Hematopoietic multipotent progenitor cell treated with erythropoietin and hydrocortisone succinate and interleukin-3 and kit ligand, for 4 days (in vitro differentiated cells): ENCODE measurements at regions not wholly inside any gene's neighbourhood (a gene's known extent, or its start where the extent isn't known, plus 50 kb on each side); places are given as distances from the start of the nearest gene placed in this dataset.
"Not testable (repeated sequence)": the region's sequence is repeated elsewhere in the genome, so short reads cannot be mapped to it uniquely, and the experiment has no call there.

Source experiments
- DNase-seq: peaks from one replicate; pipeline ENCODE4 v3.0.0-alpha.2; 2015

DNA sequence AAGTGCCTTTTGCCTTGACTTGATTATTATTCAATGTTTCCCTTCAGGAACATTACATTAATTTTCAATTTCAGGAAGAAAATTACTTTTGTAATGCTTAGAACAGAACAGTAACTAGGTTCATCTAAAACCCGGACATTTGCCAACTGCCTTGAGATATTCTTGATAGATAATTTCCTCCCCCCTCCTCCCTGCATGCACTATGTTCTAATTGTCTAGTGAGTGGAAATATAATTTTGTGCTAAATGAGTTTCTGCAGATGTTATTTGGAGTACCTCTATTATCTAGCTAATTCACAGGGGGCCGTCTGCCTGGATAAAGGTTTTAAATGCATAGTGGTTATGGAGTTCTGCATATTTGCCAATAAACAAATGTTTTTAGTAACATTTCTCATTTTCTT, 200.3 kb upstream of the SLC39A10 start:
- DNase-seq = no peak

GRCh38 chr2:195451160-195451559, 205.9 kb upstream of the SLC39A10 start:
- no peak for DNase-seq

- DNase-seq = no peak
Observed at GRCh38 chr2:195450552-195451113, 206.4 kb upstream of the SLC39A10 start.

GRCh38 chr2:195447323-195447975, 209.6 kb upstream of the SLC39A10 start:
- no peak for DNase-seq

GRCh38 chr2:195445639-195446038, 211.4 kb upstream of the SLC39A10 start:
- DNase-seq = no peak

DNA sequence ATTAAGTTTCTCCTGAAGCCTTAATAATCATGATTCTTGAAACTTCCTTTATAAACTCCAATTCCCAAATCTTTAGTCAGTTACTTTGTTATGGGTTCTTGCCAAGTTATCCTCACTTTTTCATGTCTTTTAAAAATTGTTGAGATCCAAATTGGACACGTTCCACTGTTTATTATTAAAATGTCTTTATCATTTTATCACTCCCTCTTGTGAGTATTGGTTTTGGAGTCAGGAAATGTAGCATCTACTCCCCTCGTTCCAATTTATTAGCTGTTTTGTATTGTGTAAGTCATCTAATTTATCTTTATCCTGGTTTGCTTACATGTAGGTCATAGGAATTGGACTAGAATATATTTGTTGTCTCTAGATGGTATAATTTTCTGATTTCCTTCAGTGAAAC, 213.1 kb upstream of the SLC39A10 start:
- no peak for DNase-seq

DNA sequence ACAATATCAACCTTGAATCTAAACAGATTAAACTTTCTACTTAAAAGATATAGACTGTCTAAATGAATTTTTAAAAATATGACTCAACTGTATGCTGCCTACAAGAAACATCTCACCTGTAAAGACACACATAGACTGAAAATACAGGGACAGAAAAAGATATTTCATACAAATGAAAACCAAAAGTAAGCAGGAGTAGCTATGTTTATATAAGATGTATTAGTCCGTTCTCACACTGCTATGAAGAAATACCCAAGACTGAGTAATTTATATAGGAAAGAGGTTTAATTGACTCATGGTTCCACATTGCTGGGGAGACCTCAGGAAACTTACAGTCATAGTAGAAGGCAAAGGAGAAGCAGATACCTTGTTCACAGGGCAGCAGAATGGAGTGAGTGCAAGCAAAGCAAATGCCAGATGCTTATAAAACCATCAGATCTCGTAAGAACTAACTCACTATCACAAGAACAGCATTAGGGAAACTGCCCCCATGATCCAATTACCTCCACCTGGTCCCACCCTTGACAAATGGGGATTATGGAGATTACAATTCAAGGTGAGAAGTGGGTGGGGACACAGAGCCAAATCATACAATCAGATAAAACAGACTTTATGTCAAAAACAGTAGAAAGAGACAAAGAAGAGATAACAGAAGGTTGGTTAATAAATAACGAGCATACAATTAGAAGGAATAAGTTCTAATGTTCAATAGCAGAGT, 214.4 kb upstream of the SLC39A10 start:
- DNase-seq = no peak

- DNase-seq = no peak
Observed at GRCh38 chr2:195438692-195439091, 218.3 kb upstream of the SLC39A10 start.

- DNase-seq = no peak
Observed at GRCh38 chr2:195437521-195437920, 219.5 kb upstream of the SLC39A10 start.

DNA sequence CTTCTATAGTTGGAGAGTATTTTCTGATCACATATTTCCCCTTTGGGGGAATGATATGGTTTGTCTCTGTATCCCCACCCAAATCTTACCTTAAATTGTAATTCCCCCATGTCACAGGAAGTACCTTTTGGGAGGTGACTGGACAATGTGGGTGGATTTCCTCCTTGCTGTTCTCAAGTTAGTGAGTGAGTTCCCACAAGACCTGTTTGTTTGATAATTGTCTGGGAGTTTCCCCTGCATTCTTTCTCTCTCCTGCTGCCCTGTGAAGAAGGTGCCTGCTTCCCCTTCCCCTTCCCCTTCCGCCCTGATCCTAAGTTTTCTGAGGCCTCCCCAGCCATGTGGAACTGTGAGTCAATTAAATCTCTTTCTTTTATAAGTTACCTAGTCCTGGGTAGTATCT, 222.7 kb upstream of the SLC39A10 start:
- no peak for DNase-seq

DNA sequence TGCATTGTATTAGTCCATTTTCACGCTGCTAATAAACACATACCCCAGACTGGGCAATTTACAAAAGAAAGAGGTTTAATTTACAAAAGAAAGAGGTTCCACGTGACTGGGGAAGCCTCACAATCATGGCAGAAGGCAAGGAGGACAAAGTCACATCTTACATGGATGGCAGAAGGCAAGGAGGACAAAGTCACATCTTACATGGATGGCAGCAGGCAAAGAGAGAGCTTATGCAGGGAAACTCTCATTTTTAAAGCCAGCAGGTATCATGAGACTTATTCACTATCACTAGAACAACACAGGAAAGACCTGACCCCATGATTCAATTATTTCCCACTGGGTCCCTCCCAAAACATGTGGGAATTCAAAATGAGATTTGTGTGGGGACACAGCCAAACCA, 223.3 kb upstream of the SLC39A10 start:
- not testable (repeated sequence) for DNase-seq

GRCh38 chr2:195428673-195429072, 228.4 kb upstream of the SLC39A10 start:
- DNase-seq = peak; percentile 33

GRCh38 chr2:195425328-195425727, 231.7 kb upstream of the SLC39A10 start:
- no peak for DNase-seq

- DNase-seq = no peak
Observed at GRCh38 chr2:195419033-195419432, 238.0 kb upstream of the SLC39A10 start.

GRCh38 chr2:195414537-195415100, 242.4 kb upstream of the SLC39A10 start:
- DNase-seq = no peak

- no peak for DNase-seq
Observed at GRCh38 chr2:195413944-195414343, 243.1 kb upstream of the SLC39A10 start.

DNA sequence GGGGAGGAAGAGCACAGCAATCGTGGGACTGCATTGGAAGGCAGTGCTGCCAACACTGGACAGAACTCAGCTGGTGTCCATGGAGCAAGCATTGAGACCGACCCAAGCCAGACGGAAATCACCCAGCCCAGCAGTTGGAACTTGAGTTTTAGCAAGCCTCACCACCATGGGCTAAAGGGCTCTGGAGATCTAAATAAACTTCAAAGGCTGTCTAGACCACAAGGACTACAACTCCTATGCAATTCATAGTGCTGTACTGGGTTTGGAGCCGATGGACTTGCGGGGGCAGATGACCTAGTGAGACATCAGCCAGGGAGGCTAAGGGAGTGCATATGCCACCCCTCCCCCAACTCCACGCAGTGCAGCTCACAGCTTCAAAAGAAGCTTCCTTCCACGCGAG, 243.6 kb upstream of the SLC39A10 start:
- DNase-seq = no peak

DNA sequence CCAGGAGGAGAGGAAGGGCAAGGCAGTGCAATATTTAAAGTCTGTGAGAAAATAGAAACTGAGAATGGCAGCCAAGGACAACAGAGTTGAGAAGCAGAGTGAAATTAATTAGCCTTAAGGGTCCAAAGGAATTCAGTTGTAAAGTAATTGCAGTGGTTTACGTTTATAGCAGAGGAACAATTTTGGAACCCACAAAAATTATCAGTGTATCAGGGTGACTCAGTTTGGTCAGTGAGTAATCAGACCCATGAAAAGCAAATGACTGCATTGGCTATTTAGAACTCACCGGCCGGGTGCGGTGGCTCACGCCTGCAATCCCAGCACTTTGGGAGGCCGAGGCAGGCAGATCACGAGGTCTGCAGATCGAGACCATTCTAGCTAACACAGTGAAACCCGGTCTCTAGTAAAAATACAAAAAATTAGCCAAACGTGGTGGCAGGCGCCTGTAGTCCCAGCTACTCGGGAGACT, 245.8 kb upstream of the SLC39A10 start:
- peak; percentile 50 for DNase-seq

DNA sequence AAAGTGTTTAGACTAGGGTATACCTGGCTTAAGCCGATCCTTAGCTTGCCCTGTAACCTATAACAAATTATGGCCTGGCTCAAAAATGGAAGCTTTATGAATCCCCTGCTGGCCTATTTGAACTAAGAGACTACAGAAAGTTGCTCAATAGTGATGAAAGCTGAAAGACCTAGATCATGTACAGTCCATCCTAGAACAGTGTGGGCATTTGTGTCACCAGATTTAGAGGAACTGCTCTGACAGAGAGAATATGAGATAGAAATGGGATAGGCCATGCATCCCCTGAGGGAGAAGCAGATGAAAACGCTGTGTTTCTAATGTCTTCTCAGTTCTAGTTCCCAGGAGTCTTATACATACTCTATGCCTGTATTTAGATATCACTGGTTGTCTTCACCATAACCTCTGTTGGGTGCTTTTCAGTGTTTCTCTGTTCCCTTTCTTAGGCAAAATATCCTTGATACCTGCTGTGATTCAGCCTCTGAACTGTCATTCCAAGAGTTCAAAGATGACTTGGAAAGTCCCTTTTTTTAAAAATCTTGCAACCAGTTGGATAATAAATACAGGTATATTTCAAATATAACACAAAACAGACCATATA, 246.9 kb upstream of the SLC39A10 start:
- peak; percentile 36 for DNase-seq

GRCh38 chr2:195408811-195409210, 248.2 kb upstream of the SLC39A10 start:
- DNase-seq = no peak

GRCh38 chr2:195408196-195408595, 248.8 kb upstream of the SLC39A10 start:
- DNase-seq = no peak

DNA sequence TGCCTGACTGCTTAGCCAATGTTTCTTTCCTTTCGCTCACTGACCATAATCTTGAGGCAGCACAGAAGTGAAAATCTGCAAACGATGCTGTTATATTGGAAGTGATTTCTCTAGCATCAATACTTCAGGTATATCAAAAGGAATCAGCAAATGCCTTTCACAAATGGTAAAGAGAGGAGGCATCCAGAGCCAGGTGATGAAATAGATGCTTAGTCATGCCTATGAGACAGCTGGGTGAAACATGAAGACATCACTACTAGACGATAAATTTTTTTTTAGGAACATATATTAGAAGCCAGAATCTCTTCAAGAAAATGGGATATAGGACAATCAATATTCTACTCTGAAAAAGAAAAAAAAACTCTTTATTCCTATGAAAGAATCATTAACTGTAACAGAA, 249.2 kb upstream of the SLC39A10 start:
- peak; percentile 14 for DNase-seq

- peak; percentile 62 for DNase-seq
Observed at GRCh38 chr2:195406886-195407603, 250.0 kb upstream of the SLC39A10 start.
